ENCODE measurements at regions not wholly inside any gene's neighbourhood (a gene's known extent, or its start where the extent isn't known, plus 50 kb on each side); places are given as distances from the start of the nearest gene placed in this dataset.

DNA sequence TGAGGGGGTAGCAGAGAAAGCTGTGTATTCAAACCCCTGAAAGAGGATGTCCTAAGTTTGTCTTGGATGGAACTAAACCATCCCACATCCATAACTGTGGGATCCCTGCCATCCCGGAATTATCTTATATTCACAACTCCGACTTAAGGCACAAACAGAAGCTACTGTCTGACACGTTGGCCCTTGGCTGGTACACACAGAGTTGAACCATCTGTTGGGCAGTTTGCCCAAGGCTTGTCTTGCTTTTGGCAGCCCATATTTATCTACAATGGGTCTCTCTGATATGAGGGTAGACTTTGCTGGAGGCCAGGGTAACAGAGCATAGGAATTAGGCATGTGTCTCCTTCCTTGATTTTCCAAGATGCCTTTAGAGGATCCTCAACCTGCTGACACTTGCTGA, 116.6 kb upstream of the PROKR2 start:
- CTCF ChIA-PET: interaction anchor here (2.0 to 3.2 kb wide), 2 partner anchors 15 to 228 kb away, joined by 6 to 26 read pairs; no protein-coding TSS in a partner anchor
- H3K4me1 ChIP-seq: no peaks in the 10 kb centered on the region
- 2% methylated on average over 3 of the region's 3 CpGs for WGBS (ENCODE audit: missing lambda C conversion rate)
- no peak overlapping the region for H3K4me2 ChIP-seq
- no peak overlapping the region for H3K27ac ChIP-seq
- no peak overlapping the region for H3K4me3 ChIP-seq
- peaks cover 11% of the 10 kb centered on the region; the same call in 2 of the 3 replicates for H3K9me3 ChIP-seq
- ATAC-seq: no peak
- no peak for TF ChIP-seq JUNB (IDR thresholded peaks at IDR 0.05)
- TF ChIP-seq EHF (CRISPR knock-in tag; IDR thresholded peaks at IDR 0.05): no peak
- no peak for TF ChIP-seq NFE2L2 (conservative IDR thresholded peaks at IDR 0.05; ENCODE audit: low read length)
- no peak for TF ChIP-seq HOXB5 (CRISPR knock-in tag; IDR thresholded peaks at IDR 0.05)
- TF ChIP-seq, protein P1, sequence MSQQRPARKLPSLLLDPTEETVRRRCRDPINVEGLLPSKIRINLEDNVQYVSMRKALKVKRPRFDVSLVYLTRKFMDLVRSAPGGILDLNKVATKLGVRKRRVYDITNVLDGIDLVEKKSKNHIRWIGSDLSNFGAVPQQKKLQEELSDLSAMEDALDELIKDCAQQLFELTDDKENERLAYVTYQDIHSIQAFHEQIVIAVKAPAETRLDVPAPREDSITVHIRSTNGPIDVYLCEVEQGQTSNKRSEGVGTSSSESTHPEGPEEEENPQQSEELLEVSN (IDR thresholded peaks at IDR 0.05; ENCODE audit: borderline replicate concordance, low read depth): no peak
- TF ChIP-seq RCOR1 (IDR thresholded peaks at IDR 0.05; ENCODE audit: low read depth, low read length): no peak
- TF ChIP-seq CBX2 (IDR thresholded peaks at IDR 0.05; ENCODE audit: borderline replicate concordance, low read depth): no peak
- no peak for TF ChIP-seq FOSL2 (IDR thresholded peaks at IDR 0.05)
- no peak for TF ChIP-seq FOSL2 (CRISPR knock-in tag; IDR thresholded peaks at IDR 0.05)
- TF ChIP-seq, protein P2, sequence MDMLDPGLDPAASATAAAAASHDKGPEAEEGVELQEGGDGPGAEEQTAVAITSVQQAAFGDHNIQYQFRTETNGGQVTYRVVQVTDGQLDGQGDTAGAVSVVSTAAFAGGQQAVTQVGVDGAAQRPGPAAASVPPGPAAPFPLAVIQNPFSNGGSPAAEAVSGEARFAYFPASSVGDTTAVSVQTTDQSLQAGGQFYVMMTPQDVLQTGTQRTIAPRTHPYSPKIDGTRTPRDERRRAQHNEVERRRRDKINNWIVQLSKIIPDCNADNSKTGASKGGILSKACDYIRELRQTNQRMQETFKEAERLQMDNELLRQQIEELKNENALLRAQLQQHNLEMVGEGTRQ (IDR thresholded peaks at IDR 0.05): no peak
- TF ChIP-seq RNF2 (IDR thresholded peaks at IDR 0.05; ENCODE audit: borderline replicate concordance, low read depth): no peak
- TF ChIP-seq ESRRA (IDR thresholded peaks at IDR 0.05; ENCODE audit: borderline replicate concordance, low read length): no peak
- TF ChIP-seq RAD21 (conservative IDR thresholded peaks at IDR 0.05 in 1 of 2, IDR thresholded peaks at IDR 0.05 in 1 of 2): no peak
- TF ChIP-seq MYC (IDR thresholded peaks at IDR 0.05; ENCODE audit: borderline replicate concordance, low read length): no peak
- TF ChIP-seq, protein P3, sequence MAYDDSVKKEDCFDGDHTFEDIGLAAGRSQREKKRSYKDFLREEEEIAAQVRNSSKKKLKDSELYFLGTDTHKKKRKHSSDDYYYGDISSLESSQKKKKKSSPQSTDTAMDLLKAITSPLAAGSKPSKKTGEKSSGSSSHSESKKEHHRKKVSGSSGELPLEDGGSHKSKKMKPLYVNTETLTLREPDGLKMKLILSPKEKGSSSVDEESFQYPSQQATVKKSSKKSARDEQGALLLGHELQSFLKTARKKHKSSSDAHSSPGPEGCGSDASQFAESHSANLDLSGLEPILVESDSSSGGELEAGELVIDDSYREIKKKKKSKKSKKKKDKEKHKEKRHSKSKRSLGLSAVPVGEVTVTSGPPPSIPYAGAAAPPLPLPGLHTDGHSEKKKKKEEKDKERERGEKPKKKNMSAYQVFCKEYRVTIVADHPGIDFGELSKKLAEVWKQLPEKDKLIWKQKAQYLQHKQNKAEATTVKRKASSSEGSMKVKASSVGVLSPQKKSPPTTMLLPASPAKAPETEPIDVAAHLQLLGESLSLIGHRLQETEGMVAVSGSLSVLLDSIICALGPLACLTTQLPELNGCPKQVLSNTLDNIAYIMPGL (CRISPR knock-in tag; IDR thresholded peaks at IDR 0.05; ENCODE audit: borderline replicate concordance): no peak
- no peak for TF ChIP-seq RFX5 (IDR thresholded peaks at IDR 0.05)
- TF ChIP-seq EP300 (IDR thresholded peaks at IDR 0.05): no peak
- DNase-seq (ENCODE audit: low read depth in 1 of 2, low spot score in 1 of 2): no peak
- POLR2A ChIA-PET: no interaction called here
- FAIRE-seq: no peak

DNA sequence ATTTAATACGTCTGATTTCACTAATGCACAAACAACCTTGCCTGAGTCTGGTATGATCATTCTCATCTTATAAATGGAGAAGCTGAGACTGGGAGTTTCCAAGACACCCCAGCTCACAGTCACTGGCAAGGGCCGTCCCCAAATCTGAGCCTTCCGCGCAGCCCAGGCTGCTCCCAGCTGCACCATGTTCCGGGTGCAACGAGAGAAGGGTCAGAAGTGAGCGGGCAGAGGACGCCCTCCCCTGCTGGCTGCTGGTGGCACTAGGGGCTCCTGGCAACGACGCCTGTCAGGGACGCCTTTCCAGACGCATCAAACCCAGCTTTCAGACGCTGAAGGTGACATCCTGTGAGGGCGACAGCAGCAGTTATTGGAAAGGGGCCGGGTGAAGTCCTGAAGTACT, 115.3 kb upstream of the PROKR2 start:
- H3K4me2 ChIP-seq: no peak overlapping the region
- no peak for DNase-seq (ENCODE audit: low read depth in 1 of 2, low spot score in 1 of 2)
- no peak overlapping the region for H3K27ac ChIP-seq
- ATAC-seq: no peak
- TF ChIP-seq TP53 (CRISPR knock-in tag; IDR thresholded peaks at IDR 0.05) (no peak), RCOR1 (IDR thresholded peaks at IDR 0.05; ENCODE audit: low read depth, low read length) (no peak), FOSB (CRISPR knock-in tag; IDR thresholded peaks at IDR 0.05) (no peak), CHD4 (IDR thresholded peaks at IDR 0.05; ENCODE audit: borderline replicate concordance) (no peak), EP300 (IDR thresholded peaks at IDR 0.05) (no peak), RNF2 (IDR thresholded peaks at IDR 0.05; ENCODE audit: borderline replicate concordance, low read depth) (no peak)
- TF ChIP-seq, protein P4, sequence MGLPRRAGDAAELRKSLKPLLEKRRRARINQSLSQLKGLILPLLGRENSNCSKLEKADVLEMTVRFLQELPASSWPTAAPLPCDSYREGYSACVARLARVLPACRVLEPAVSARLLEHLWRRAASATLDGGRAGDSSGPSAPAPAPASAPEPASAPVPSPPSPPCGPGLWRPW (IDR thresholded peaks at IDR 0.05): no peak
- TF ChIP-seq, protein P5, sequence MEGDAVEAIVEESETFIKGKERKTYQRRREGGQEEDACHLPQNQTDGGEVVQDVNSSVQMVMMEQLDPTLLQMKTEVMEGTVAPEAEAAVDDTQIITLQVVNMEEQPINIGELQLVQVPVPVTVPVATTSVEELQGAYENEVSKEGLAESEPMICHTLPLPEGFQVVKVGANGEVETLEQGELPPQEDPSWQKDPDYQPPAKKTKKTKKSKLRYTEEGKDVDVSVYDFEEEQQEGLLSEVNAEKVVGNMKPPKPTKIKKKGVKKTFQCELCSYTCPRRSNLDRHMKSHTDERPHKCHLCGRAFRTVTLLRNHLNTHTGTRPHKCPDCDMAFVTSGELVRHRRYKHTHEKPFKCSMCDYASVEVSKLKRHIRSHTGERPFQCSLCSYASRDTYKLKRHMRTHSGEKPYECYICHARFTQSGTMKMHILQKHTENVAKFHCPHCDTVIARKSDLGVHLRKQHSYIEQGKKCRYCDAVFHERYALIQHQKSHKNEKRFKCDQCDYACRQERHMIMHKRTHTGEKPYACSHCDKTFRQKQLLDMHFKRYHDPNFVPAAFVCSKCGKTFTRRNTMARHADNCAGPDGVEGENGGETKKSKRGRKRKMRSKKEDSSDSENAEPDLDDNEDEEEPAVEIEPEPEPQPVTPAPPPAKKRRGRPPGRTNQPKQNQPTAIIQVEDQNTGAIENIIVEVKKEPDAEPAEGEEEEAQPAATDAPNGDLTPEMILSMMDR (IDR thresholded peaks at IDR 0.05): no peak
- TF ChIP-seq, protein P6, sequence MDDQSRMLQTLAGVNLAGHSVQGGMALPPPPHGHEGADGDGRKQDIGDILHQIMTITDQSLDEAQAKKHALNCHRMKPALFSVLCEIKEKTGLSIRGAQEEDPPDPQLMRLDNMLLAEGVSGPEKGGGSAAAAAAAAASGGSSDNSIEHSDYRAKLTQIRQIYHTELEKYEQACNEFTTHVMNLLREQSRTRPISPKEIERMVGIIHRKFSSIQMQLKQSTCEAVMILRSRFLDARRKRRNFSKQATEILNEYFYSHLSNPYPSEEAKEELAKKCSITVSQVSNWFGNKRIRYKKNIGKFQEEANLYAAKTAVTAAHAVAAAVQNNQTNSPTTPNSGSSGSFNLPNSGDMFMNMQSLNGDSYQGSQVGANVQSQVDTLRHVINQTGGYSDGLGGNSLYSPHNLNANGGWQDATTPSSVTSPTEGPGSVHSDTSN (IDR thresholded peaks at IDR 0.05): no peak
- CTCF ChIA-PET: interaction anchor here (1.3 to 3.2 kb wide), 3 partner anchors 16 to 227 kb away, joined by 3 to 26 read pairs (median 6); no protein-coding TSS in a partner anchor
- peaks cover 5% of the 10 kb centered on the region; the same call in 2 of the 3 replicates for H3K9me3 ChIP-seq
- no peak overlapping the region for H3K4me3 ChIP-seq
- FAIRE-seq: no peak
- POLR2A ChIA-PET: no interaction called here
- 25% methylated on average over 15 of the region's 15 CpGs for WGBS (ENCODE audit: missing lambda C conversion rate)
- no peaks in the 10 kb centered on the region for H3K4me1 ChIP-seq
